ENCODE measurements at regions not wholly inside any gene's neighbourhood (a gene's known extent, or its start where the extent isn't known, plus 50 kb on each side); places are given as distances from the start of the nearest gene placed in this dataset.
"Not testable (repeated sequence)": the region's sequence is repeated elsewhere in the genome, so short reads cannot be mapped to it uniquely, and the experiment has no call there.

GRCh38 chr11:13782390-13783075 is 114.1 kb downstream of the FAR1 start:
- TF ChIP-seq, protein P1, sequence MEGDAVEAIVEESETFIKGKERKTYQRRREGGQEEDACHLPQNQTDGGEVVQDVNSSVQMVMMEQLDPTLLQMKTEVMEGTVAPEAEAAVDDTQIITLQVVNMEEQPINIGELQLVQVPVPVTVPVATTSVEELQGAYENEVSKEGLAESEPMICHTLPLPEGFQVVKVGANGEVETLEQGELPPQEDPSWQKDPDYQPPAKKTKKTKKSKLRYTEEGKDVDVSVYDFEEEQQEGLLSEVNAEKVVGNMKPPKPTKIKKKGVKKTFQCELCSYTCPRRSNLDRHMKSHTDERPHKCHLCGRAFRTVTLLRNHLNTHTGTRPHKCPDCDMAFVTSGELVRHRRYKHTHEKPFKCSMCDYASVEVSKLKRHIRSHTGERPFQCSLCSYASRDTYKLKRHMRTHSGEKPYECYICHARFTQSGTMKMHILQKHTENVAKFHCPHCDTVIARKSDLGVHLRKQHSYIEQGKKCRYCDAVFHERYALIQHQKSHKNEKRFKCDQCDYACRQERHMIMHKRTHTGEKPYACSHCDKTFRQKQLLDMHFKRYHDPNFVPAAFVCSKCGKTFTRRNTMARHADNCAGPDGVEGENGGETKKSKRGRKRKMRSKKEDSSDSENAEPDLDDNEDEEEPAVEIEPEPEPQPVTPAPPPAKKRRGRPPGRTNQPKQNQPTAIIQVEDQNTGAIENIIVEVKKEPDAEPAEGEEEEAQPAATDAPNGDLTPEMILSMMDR (IDR thresholded peaks at IDR 0.05; ENCODE audit: insufficient read depth, low read depth, low read length) = no peak
- no peak for DNase-seq (ENCODE audit: low read depth)
- no peak overlapping the region for H3K4me3 ChIP-seq (ENCODE audit: low read depth, low read length)

DNA sequence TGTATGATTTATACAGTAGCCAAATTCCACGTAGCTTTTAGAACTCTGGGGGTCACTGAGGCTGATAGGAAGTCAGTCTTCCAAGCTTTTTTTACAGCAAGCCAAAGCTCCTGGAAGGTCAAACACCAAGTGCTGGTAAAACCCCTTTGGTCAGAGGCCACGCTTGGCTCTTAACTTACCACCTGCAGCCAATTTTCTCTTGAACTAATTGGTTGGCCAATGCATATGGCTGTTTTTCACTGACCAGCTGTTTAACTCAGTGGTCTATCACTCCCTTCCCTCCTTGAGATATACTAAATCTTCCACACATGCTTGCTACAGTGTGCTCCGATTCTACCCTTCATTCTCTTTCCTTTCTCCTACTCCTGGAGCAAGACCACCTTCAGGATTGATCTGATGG is 116.0 kb downstream of the FAR1 start:
- no peak for DNase-seq (ENCODE audit: low read depth)
- TF ChIP-seq, protein P1 (IDR thresholded peaks at IDR 0.05; ENCODE audit: insufficient read depth, low read depth, low read length) = no peak

GRCh38 chr11:13784855-13785254 is 116.4 kb downstream of the FAR1 start:
- TF ChIP-seq, protein P1 (IDR thresholded peaks at IDR 0.05; ENCODE audit: insufficient read depth, low read depth, low read length) = no peak
- no peak overlapping the region for H3K4me3 ChIP-seq (ENCODE audit: low read depth, low read length)
- no peak for DNase-seq (ENCODE audit: low read depth)

More for the DNA sequence above, 116.0 kb downstream of the FAR1 start:
- H3K4me3 ChIP-seq (ENCODE audit: low read depth, low read length) = no peak overlapping the region

DNA sequence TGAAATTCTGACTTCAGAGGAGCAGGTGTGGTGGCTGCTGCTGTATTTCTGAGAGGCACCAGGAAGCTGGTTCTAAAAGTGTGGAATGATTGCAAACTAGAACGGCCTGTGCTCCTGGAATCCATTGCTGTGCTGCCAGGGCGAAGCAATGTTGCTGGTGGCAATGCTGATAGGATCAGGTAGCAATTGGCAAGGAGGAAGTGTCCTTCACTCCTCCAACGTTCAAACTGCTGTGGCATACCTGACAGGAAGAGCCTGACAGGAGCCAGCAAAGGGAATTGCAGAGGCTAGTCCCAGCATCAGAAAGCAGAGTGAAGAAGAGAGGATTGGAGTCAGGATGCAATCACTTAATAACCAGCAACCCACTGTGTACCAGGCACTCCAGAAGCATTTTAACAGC is 118.2 kb downstream of the FAR1 start:
- no peak overlapping the region for H3K4me3 ChIP-seq (ENCODE audit: low read depth, low read length)
- DNase-seq (ENCODE audit: low read depth) = no peak
- TF ChIP-seq, protein P1 (IDR thresholded peaks at IDR 0.05; ENCODE audit: insufficient read depth, low read depth, low read length) = no peak

DNA sequence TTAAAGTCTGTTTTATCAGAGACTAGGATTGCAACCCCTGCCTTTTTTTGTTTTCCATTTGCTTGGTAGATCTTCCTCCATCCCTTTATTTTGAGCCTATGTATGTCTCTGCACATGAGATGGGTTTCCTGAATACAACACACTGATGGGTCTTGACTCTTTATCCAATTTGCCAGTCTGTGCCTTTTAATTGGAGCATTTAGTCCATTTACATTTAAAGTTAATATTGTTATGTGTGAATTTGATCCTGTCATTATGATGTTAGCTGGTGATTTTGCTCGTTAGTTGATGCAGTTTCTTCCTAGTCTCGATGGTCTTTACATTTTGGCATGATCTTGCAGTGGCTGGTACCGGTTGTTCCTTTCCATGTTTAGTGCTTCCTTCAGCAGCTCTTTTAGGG is 129.1 kb downstream of the FAR1 start:
- not testable (repeated sequence) for H3K4me3 ChIP-seq (ENCODE audit: low read depth, low read length); DNase-seq (ENCODE audit: low read depth)

DNA sequence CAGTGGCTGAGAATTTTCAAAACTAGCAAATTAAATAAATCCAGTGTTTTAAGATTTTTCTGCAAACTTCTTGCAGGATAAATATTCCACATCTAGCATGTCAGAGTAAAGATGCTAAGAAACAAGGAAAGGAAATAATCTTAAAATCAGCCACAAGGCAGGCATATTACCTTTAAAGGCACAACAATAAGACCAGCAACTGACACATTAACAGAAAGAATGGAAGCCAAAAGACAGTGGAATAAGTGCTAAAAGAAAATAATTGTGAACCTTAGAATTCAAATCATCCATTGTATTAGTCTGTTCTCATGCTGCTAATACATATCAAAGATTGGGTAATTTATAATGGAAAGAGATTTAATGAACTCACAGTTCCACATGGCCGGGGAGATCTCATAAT is 132.4 kb downstream of the FAR1 start:
- DNase-seq (ENCODE audit: low read depth) = no peak
- TF ChIP-seq, protein P1 (IDR thresholded peaks at IDR 0.05; ENCODE audit: insufficient read depth, low read depth, low read length) = no peak

DNA sequence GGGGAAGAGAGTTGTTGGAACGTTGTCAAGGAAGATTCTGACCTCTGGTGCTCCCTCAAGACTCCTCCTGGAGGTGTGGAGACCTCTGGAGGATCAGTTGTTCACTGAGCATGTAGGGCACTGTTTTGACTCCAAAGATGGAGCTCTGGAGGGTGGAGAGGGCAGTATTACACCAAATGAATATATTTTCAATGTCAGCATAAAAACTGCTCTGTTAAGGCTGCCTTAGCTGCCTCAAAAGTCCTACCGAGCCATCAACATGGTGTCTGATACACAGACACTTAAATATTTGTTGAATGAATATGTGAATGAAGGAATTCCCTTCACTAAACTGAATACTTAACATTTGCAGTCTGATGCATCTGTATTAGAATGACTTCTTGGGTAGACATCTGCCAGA is 144.2 kb upstream of the SPON1 start:
- TF ChIP-seq, protein P1 (IDR thresholded peaks at IDR 0.05; ENCODE audit: insufficient read depth, low read depth, low read length) = no peak
- no peak overlapping the region for H3K4me3 ChIP-seq (ENCODE audit: low read depth, low read length)
- DNase-seq (ENCODE audit: low read depth) = no peak

More for the DNA sequence above, 132.4 kb downstream of the FAR1 start:
- no peak overlapping the region for H3K4me3 ChIP-seq (ENCODE audit: low read depth, low read length)

All from fibroblast of villous mesenchyme (primary cell).